ENCODE measurements at regions not wholly inside any gene's neighbourhood (a gene's known extent, or its start where the extent isn't known, plus 50 kb on each side); places are given as distances from the start of the nearest gene placed in this dataset.
"Not testable (repeated sequence)": the region's sequence is repeated elsewhere in the genome, so short reads cannot be mapped to it uniquely, and the experiment has no call there.

DNA sequence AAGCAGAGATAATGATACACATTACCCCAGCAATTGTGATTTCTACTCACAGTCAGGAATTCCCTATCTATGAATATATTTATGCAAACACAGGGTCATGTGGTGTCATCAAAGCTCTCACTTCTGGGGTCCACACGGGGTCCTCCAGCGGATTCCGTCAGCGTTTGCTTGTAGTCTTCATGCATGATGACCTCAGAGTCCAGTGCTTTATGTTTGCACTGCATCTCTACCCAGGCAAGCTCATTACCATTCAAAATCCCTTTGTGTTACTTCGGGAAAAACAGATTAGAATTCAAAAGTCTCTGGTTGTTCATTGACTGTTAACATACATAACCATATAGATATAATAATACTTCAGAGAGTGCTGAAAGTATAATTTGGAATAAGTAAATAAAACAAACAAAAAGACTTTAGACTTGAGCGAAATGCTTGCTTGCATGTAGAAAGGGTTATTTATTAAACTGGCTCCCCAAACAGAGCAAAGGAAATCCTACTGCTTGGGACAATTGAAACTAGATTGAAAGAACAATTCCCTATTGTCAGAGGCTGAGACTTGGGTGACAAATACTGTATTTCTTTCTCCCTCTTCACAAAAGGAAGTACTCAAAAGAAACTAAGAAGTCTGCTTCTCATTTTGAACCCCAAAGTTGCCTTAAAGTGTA is 423.1 kb downstream of the ETS1 start:
- DNase-seq (ENCODE audit: low read depth): no peak

DNA sequence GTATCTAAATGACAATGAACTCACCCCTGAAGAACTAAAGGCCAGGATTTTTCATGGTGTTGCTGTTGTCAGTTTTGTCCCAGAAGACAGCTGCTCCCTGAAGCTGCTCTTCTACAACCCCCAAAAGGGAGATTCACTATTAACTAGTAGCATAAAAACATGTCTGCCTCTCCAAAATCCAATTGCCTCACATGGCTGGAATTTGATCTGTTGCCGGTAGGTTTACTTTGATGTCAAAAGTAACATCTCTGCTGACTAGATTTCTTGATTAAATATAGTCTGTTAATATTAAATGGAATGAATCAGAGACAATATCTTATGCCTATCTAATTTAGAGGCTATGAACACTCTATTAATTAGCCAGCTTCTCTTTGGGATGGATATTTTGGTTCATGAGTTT is 425.4 kb downstream of the ETS1 start:
- DNase-seq (ENCODE audit: low read depth): peak; percentile 12

DNA sequence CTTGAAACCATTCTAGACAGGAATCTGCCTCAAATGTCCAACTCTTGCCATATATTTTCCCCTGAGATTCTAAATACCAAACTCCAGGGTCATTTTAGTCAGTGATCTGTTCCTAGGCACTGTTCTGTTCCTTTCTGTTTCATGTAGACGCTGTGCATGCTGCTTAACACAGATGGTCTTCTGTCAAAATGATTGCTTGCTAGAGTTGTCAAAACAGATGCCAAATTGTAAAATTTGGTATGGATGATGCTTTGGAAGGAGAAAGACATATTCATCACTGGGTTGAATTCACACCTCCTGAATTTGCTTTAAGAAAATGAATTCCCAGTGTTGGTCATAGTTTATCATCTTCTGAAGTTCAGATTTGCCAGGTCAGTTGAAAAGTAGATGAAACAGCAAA is 425.9 kb downstream of the ETS1 start:
- DNase-seq (ENCODE audit: low read depth): no peak

DNA sequence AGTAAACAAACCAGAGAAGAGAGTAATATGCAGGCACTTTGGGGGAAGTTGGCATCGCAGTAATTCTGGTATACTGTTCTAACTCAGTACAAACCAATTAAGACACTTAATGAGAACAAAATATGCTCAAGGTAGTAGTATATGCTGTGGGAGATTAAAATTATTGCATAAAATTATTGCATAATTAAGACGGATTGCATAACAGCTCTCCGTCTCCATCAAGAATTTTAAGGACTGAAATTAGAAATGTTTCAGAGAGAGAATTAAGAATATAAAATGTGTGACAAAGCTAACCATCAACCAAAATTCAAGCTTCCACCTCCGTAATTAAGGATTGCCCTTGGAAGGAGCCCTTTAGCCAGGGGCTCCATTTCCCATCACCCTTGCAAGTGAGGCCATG is 428.5 kb downstream of the ETS1 start:
- no peak for DNase-seq (ENCODE audit: low read depth)

DNA sequence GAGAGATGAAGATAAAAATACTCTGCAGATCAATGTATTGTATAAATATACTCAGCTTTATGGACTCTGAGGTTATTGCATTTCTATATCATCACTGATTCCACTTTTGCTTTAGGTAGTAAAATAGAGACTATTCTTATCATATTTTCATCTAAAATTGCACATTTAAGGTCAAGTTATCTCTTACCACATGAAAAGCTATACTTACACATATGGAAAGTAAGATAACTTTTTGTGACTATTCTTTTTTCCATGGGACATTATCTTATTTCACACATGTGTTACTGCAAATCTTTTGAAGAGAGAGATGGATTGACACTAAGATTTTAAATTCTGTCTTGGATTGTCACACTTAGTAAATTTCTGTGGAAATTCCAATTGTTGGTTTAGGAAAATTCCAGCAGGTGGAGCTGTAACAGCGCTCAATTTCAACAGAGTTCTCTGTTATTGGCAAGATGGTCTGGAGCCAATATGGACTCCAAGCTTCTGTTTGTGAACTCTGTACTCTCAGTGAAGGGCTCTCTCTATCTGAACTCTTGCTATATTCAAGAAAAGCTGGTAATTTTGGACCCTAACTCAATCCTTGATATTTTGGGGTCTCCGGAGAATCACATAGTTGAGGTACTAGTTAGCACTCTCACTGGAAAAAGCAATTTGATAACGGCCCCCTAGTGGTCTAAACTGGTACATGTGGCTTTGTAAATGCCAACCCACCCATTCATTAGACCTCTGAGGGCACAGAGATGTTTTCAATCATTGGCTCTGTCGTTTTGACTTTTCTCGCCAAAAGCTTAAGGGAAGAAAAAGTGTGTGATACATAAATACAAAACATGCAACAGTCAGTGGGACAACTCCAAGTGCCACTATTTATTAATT is 429.7 kb downstream of the ETS1 start:
- peak; percentile 82 for DNase-seq (ENCODE audit: low read depth)

DNA sequence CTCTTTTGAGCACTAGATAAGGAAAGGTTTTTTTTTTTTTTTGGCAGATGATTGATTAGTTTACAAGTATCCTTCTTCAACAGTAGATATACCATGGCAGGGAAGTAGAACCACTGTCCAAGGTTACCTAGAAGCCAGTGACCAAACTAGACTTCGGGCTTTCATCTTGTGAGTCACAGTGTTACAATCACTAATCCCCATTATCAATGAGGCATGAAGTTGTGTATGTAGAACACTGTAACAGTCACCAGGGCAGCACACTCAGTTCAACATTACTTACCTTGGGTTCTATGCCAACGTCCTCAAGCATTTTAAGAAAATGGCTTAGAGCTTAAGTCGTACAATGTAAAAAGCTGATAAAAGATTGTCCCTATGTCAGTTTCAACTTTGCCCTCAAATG is 430.9 kb downstream of the ETS1 start:
- DNase-seq (ENCODE audit: low read depth): no peak

DNA sequence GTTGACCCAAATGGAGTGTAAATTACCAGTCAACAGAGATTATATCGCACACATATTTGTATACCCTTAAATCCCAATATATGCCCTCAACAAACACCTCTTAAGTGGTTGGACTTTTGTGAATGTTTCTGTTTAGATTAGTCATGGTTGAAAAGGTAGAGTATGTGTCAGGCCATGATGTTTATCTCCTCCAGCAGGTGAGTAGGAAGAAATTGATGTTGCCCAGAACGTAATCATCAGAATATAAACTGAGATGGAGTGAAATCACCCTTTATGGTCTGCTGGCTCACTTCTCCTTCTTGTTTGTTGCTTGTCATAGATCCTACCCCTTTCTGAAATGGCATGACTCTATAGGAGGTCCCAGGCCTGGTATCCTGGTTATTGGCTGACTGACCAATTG is 431.8 kb downstream of the ETS1 start:
- no peak for DNase-seq (ENCODE audit: low read depth)

DNA sequence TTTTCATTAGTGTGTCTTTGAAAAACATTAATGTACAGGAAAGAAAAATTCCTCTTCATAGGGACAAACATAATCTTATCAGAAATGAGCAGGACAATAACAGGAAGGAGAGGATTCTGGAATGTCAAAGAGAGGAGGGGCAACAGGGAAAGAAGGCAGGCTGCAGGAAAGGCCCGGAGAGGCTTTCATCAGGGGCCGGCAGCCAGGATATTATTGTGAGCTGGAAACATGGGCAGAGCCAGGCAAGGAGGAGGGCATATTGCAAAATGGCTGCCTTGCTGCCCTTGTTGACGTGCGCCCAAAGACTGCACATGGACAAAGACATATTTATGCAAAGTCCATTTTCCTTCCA is 433.7 kb downstream of the ETS1 start:
- DNase-seq (ENCODE audit: low read depth): no peak

DNA sequence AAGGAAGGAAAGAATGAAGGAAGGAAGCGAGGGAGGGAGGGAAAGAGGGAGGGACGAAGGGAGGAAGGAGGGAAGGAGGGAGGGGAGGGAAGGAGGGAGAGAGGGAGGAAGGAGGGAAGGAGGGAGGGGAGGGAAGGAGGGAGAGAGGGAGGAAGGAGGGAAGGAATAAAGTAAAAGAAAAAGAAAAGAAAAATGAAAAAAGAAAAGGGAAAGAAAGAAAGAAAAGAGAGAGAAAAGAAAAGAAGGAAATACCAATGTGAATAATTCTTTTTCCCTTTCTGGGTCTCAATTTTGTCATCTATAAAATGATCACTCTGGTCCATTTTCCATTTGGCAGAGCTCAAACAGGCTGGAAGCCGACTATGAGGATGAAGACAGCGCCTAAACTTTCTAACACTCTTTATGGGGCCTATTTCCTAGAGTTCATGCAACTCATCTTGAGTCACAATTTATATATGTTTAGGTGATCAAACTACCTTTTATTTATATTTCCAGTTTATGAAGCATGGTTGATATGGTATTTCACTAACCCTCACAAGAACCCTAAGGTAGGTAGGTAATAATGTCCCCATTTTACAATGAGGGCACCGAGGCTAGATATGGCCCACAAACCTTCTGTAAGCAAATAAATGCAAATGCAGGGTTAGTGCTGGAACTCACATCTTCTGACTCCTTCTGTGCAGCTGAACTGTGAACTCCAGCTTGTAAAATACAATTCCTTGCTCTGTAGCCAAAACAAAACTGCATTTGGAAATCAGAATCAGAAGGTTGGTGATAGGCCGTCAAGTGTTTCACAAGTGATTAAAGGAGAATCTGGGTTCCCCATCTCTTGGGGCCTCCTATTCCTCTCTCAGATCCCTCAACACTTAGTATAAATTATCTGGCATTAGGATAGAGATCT is 434.3 kb downstream of the ETS1 start:
- no peak for DNase-seq (ENCODE audit: low read depth)

DNA sequence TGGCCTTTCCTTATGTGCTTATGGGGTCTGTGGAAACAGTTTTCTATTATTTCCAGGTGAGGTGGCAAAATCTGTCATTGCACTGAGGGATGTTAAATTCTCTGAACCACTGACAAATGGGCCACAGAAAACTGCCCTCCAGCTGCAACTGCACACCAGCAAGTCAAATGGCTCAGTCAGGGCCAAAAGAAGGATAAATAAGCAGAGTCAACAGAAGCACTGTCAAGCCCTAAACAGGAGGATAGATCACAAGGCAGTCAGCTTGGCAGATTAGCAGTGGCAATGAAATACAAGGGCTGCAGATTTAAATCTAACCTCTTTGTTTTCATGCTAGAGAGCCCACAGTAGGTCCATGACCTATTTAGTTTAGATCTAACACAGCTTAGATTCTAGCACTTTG is 435.6 kb downstream of the ETS1 start:
- no peak for DNase-seq (ENCODE audit: low read depth)

DNA sequence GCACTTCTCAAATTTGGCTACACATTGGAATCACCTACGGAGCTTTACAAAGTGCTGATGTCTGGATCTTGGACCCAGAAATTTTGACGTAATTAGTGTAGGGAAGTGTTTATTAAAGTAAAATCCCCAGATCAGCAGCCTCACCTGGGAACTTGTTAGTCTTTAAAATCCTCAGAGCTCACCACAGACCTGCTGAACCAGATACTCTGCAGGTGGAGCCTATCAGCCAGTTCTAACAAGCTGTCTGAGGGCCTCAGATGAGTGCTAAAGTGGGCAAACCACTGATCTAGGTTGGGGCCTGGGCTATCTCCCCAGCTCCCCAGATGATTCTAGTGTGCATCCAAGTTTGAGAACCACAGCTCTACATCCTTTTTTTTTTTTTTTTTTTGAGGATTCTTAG is 436.0 kb downstream of the ETS1 start:
- no peak for DNase-seq (ENCODE audit: low read depth)

DNA sequence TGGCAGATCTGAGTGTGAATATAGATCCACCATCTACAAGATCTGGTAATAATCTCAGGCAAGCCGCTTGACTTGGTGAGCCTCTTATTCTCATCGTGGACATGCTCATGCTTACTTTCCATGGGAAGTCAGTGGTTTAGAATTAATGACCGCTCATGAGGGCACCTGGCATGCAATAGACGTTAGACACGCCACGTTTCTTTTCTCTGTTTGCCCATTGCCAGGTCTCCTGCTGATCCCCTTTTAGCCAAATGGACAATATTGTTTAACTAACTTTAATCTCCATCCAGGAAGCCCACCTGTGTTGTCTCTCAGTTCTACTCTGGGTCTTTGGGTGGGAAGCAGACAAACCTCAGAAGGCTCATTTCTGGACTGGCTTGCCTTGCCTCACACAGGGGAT is 439.1 kb downstream of the ETS1 start:
- no peak for DNase-seq (ENCODE audit: low read depth)

DNA sequence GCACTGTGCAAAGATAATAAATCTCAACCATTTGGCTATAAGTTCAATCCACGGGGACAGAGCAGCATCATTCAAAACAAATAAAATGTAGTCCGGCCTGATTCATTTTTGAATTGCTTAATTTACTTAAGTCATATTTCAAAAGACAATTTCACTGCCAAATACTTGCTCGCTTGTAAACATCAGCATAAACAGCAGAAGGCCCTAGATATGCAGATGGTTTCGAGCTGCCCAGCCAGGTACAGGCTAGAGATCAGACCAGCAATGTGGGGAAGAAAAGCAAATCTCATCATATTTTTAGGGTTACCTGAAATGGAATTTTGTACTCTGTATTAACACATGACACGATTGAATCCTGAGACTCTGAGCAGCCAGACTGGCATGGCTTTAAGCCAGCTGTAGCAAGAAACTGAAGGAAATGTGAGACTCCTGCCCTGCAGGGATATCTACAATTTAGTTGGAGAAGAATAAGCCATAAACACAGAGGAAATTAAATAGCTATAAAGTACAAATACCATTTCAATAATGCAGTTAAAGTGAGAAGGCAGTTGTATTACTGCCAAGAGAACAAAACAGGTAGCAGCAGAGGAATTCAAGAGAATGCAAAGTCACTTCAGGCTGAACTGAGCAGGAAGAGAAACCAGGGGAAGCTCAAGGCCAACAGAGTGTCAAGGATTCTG is 440.3 kb downstream of the ETS1 start:
- no peak for DNase-seq (ENCODE audit: low read depth)

DNA sequence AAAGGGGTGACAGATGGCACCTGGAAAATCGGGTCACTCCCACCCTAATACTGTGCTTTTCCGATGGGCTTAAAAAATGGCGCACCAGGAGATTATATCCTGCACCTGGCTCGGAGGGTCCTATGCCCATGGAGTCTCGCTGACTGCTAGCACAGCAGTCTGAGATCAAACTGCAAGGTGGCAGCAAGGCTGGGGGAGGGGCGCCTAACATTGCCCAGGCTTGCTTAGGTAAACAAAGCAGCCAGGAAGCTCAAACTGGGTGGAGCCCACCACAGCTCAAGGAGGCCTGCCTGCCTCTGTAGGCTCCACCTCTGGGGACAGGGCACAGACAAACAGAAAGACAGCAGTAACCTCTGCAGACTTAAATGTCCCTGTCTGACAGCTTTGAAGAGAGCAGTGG is 447.1 kb downstream of the ETS1 start:
- not testable (repeated sequence) for DNase-seq (ENCODE audit: low read depth)

DNA sequence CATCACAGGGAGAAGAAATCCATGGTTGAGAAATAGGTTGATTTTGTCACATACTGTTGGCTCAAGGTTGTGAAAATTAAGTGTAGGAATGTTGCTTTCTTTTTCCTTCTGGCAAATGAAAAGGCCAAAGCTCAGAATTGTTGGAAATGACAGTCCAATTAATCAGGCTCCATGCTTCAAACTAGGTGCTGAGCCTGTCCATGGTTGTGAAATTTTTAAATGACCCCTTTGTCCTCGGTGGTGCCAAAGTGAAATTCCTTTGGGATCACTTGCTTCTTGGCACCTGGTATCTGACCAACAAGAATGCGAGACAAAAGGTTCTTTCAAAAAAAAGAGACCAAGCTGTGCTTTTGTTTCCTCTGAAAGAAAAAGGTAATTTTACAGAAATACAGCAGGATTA is 451.9 kb downstream of the ETS1 start:
- DNase-seq (ENCODE audit: low read depth): peak; percentile 7

DNA sequence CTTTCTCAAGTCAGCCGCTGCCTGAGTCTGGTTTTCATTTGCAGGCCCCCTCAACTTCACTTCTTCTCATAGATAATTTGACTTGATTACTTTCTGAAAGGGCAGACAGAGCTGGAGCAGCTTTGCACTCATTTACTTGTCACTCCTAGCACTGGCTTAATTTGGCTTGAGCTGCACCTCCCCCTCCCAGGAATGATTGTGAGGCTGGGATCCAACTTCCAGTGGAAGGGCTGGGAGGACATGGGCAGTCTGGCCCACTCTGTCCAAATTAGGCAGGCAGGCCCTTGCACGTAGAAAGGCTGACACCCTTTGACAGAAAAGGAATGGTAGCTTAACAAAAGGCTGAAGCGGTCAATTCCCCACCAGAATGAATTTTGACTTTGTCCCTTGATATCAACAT is 453.9 kb downstream of the ETS1 start:
- peak; percentile 6 for DNase-seq (ENCODE audit: low read depth)

DNA sequence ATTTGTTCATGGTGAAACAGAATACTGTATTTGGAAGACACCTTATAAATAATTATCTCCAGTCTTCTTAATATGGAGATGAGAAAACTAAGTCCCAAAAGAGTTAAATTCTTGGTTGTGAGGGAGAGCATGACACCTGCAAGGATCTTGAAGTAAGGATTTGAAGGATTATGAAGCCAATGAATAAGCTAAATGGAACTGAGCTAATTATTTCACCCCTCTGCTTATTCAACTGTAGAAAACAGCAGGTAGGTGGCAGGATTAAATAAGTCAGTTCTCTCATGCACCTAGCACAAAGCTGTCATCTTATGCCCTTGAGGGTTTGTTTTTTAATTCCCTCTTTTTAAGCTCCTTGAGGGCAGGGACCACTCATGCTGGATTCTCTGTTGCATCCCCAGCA is 457.3 kb downstream of the ETS1 start:
- no peak for DNase-seq (ENCODE audit: low read depth)

DNA sequence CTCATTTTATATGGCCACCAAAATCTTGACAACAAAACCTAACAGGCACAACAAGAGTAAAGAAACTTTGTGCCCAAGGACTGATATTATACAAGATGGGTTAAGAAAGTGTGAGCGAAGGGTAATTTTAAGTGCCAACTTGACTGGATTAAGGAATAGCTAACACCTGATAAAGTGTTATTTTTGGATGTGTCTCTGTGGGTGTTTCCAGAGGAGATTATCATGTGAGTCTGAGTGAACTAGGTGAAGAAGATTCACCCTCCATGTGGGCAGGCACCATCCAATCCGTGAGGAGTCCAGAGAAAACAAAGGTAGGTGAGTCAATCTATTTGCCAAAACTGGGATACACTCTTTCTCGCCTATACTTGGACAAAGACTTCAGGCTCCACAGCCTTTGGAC is 461.6 kb downstream of the ETS1 start:
- no peak for DNase-seq (ENCODE audit: low read depth)

DNA sequence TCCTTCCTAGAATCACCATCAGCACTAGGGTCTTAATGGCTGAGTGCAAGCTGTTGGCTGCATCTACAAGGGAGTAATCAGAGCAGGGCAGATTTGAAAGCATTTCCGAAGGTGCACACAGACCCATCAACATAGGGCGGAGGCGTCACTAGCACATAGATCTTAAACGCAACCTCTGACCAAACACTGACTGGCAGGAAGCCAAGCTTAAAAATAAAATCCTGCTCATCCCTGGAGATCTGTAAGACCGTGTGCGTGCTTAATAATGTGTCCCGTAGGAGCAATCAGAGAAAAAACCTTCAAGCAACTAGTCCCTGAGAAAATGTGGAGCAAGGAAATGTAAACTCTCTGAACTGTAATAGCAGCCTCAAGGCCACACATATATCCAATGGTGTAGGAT is 470.5 kb downstream of the ETS1 start:
- peak; percentile 36 for DNase-seq (ENCODE audit: low read depth)

DNA sequence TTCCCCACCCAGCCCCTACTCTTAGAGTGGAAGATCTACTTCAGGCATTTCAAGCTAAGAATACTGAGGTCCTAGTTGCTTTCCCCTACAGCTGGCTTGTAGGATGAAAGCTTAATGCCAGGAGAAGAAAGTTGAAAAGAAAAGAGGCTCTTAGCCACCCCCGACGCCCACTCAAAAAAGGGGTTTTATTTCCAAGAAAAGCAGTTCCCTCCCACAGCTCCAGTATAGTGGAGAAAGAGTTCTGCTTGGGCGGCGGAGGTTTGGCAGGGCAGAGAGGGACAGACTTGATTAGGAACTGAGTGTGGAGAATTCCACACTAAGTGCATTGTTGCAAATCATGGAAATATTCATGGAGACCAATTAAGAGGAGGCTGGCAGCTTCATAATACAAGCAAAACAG is 470.9 kb downstream of the ETS1 start:
- no peak for DNase-seq (ENCODE audit: low read depth)

DNA sequence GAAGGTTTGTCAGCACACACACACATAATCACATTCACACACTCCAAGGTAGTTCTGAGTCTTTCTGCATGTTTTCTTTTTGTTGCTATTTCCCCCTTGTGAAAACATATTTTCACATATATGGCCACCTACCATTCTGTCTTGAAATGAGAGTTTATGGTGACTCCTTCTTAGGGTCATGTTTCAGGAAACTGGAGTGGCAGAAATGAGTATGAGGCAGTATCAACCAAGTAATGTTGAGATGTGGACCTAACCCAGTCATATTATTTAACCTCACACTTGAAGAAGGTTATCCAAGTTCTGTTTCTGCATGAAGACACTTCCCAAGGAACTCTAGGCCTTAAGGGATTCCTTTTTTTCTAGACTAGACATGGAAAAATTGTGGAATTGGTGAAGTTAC is 481.4 kb downstream of the ETS1 start:
- no peak for DNase-seq (ENCODE audit: low read depth)

DNA sequence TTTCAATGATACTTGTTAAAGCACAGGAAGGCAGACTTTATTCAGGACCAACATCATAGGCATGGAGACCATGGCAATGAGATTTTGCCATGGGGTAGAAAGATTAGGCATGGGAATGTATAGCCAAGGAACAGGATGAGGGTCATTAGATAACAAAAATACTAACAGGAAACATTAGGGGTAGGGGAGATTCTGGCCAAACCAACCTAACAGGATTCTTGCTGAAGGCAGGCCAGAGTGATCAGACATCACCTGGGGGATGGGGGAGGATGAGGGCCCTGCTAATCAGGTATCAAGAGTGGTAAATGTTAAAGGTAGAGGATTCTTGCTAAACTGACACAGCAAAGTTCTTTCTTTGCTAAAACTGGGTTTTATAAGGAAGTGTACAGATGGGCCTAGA is 481.8 kb downstream of the ETS1 start:
- no peak for DNase-seq (ENCODE audit: low read depth)
